ENCODE measurements at regions not wholly inside any gene's neighbourhood (a gene's known extent, or its start where the extent isn't known, plus 50 kb on each side); places are given as distances from the start of the nearest gene placed in this dataset.
"Not testable (repeated sequence)": the region's sequence is repeated elsewhere in the genome, so short reads cannot be mapped to it uniquely, and the experiment has no call there.

DNA sequence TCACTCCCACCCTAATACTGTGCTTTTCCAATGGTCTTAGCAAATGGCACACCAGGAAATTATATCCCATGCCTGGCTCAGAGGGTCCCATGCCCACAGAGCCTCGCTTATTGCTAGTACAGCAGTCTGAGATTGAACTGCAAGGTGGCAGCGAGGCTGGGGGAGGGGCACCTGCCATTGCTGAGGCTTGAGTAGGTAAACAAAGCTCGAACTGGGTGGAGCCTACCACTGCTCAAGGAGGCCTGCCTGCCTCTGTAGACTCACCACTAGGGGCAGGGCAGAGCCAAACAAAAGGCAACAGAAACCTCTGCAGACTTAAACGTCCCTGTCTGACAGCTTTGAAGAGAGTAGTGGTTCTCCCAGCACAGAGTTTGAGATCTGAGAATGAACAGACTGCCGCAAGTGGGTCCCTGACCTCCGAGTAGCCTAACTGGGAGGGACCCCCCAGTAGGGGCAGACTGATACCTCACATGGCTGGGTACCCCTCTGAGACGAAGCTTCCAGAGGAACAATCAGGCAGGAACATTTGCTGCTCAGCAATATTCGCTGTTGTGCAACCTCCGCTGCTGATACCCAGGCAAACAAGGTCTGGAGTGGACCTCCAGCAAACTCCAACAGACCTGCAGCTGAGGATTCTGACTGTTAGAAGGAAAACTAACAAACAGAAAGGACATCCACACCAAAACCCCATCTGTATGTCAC is 150.7 kb upstream of the FOXA2 start:
- DNase-seq (ENCODE audit: low read depth), result not testable (repeated sequence)

DNA sequence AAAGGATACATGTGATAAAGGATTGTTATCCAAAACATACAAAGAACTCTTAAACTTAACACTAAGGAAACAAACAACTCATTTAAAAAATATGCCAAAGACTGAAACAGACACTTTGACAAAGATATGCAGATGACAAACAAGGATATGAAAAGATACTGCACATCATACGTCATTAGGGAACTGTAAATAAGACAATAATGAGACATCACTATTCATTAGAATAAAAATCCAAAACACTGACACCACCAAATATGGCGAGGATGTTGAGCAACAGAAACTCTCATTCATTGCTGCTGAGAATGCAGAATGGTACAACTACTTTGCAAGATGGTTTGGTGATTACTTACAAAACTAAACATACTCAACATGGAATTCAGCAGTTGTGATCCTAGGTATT is 156.5 kb upstream of the FOXA2 start:
- DNase-seq (ENCODE audit: low read depth), result no peak

- no peak for DNase-seq (ENCODE audit: low read depth)
Observed at GRCh38 chr20:22744341-22745193, 160.2 kb upstream of the FOXA2 start.

GRCh38 chr20:22745194-22745500 is 160.8 kb upstream of the FOXA2 start:
- no peak for DNase-seq (ENCODE audit: low read depth)

GRCh38 chr20:22746957-22747356 is 162.6 kb upstream of the FOXA2 start:
- no peak for DNase-seq (ENCODE audit: low read depth)

GRCh38 chr20:22752324-22752723 is 168.0 kb upstream of the FOXA2 start:
- DNase-seq (ENCODE audit: low read depth), result no peak

DNA sequence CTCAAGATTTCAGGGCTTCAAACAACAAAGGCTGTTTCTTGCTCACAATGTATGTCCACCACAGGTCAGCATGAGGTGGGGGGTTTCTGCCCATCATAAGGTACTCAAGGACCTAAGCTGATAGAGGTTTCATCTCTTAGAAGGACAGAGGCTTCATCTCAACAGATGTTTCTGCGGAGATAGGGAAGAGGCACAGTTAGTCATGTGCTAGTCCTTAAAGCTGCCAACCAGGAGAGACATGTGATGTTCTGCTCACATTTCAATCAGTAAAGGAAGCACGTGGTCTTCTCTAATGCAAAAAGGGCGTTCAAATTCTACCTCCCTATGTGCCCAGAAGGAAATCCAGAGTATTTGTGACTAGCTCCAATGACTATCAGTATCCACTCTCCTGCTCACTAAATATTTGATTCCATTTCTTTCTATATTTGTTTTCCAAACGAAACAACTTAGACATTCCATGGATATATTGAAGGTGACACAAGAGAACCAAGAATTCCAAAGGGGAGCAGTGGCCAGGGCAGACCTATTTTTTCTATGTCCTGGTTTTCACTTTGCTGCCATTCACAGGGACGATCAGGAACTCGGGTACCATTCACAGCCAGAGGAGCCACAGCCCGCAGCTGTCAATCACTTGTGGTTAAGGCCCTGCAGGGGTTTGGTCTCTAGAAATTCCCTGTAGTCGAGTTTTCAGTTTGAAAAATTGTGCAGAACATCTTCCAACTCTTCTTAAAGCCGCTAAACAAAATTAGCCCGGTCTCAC is 173.2 kb upstream of the FOXA2 start:
- DNase-seq (ENCODE audit: low read depth), result no peak

DNA sequence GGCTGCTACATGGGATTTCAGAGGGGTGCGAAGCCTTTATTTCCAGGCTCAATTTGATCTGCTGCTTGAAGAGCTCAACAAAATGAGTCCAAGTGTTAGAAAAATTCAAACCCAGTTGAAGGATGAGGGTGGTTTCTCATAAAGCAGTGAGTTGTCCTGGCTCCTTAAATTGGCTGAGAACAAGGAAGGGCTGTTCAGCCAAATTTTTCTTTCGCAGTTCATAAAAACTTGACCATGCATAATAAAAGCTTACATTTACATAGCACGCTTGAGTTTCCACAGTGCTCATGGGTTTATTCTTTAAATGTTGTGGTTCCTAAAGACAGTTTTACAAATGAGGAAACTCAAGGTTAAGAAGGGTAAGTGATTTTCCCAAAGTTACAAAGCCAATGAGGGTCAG is 174.4 kb upstream of the FOXA2 start:
- DNase-seq (ENCODE audit: low read depth), result no peak

- DNase-seq (ENCODE audit: low read depth), result no peak
Observed at GRCh38 chr20:22762576-22763256, 178.3 kb upstream of the FOXA2 start.

DNA sequence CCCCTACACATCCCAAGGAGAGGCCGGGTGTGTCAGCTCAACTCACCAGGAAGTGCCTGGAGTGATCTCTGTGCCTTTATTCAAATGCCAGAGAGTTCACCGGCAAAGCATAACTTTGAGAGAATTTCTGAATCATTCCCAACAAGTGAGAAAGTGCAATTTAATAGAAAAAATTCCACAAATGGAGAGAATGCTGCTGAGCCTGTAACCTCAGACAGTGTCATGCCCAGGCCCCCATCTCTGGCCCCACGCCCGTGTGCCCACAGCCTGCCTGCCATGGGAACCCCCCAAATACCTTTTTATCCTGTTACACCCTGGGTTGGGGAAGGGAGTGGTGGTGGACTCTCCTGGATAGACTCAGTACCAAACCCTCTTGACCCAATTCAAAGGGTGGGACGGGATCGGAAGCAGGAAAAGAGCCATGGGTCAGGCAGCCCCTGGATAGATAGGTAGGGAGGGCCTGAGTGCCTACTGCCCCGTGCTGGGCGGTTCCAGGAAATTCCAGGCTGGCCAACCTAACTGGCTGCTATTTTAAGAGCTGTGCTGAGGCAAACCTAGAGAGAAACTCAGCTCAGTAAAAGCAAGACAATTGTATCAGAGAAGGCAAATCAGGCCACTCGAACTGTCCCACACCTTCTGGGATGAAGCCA is 179.0 kb upstream of the FOXA2 start:
- no peak for DNase-seq (ENCODE audit: low read depth)

GRCh38 chr20:22768266-22769178 is 184.2 kb upstream of the FOXA2 start:
- DNase-seq (ENCODE audit: low read depth), result no peak

DNA sequence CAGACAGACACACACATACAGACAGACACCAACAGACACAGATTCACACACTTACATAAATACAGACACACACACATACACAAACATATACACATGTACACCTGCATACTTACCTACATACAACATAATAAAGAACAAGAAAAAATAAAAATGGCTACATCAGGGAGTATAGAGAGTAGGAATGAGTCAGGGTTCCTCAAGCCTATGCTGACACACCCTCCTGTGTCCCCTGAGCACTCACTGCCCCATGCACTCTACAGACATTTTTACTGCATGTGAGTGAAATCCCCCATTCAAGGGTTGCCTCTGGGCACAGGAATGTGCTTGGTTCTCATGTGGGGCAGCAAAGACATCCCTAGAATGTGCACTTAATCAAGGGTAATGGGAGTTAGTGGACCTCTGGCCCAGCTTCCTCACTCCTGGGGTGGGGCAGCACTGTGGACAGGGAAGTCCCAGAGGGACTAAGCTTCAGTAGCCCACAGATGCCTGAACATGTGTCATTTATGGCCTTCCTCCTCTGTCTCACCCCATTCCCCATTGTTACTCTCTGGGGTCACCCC is 185.9 kb upstream of the FOXA2 start:
- no peak for DNase-seq (ENCODE audit: low read depth)

DNA sequence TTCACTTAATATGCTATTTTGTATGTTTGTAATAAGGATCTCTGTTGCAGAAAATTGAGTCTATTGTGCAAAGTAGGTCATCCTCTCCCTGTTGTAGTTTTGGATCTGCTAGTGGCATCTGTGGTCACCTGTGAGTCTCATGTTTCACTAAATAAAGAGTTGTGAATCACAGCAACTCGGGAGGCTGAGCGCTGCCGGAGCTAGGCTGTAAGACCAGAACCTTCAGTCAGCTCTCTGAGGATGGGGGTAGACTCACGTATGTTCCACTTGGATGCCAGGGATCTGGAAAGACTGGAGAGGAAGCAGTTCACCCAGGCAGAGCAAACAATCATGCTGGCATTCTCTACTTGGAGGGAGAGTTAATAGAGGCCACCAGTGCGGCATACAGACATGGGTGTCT is 187.3 kb upstream of the FOXA2 start:
- DNase-seq (ENCODE audit: low read depth), result no peak

- DNase-seq (ENCODE audit: low read depth), result no peak
Observed at GRCh38 chr20:22773344-22773743, 189.0 kb upstream of the FOXA2 start.

GRCh38 chr20:22775256-22775655 is 190.9 kb upstream of the FOXA2 start:
- DNase-seq (ENCODE audit: low read depth), result no peak

GRCh38 chr20:22775671-22776139 is 191.3 kb upstream of the FOXA2 start:
- no peak for DNase-seq (ENCODE audit: low read depth)

DNA sequence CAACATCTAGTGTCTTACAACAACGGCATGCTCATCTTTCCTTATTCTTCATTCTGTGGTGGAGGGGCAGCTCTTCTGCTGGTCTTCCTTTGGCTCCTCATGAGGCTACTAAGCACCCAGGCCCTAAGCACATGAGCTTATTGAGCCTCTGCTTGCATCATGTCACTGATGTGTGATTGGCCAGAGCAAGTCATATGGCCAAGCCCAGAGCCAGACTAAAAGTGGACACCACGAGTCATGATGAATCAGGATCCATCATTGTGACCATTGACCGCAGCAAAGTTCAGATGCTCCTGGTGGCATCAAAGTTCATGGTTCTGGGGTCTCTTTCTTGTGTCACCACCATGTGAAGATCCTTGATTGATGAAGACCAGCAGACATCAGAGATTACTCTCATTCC is 192.0 kb upstream of the FOXA2 start:
- DNase-seq (ENCODE audit: low read depth), result no peak

- no peak for DNase-seq (ENCODE audit: low read depth)
Observed at GRCh38 chr20:22779878-22780277, 195.5 kb upstream of the FOXA2 start.

DNA sequence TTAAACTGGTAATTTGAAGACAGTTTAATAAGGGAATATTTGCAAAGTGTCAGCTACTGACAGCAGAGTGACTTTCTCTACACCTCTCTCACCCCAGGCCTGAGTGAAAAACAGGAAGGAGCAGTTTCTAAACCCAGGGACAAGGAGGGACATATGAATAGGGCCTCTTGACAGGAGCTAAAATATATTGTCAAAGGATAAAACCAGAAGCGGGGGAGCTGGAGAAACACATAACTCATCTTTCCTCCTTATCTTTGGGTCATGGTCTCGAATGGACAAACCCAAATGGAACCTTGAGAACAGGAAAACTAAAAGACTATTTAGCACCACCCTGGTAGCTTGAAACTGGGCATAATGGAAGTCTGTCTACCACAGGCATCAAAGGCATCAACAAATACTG is 197.5 kb upstream of the FOXA2 start:
- no peak for DNase-seq (ENCODE audit: low read depth)

DNA sequence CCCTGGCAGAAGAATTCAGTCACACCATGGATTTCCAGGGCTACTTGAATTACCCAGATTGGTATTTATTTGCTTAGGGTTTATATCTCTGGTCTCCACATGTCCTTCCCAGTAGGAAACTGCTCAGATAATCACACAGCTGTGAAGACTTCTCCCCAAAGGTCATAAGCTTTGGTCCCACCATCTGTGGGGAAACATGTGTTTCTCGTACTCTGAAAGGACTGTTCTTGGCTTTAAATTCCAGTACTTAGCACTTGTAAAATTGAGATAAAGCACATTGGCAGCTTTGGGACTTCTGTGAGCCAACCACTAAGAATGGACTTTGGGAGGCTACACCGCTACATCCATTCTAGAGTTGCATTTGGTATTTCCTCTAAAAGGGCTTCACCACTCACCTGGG is 205.3 kb upstream of the FOXA2 start:
- no peak for DNase-seq (ENCODE audit: low read depth)

Measured in activated T-cell treated with anti-CD3 and anti-CD28 coated beads for 48 hours (primary cell).